Activated CD8-positive, alpha-beta T cell treated with anti-CD3 and anti-CD28 coated beads for 36 hours (primary cell): ENCODE measurements at regions not wholly inside any gene's neighbourhood (a gene's known extent, or its start where the extent isn't known, plus 50 kb on each side); places are given as distances from the start of the nearest gene placed in this dataset.
"Not testable (repeated sequence)": the region's sequence is repeated elsewhere in the genome, so short reads cannot be mapped to it uniquely, and the experiment has no call there.

ENCODE experiments used
- ATAC-seq: fragments of 200-7000 bp; cut with Tn5 transposase; one replicate; pipeline ENCODE4 v1.10.0; 2021; ENCODE audit warnings: mild to moderate bottlenecking, moderate library complexity
- CTCF ChIA-PET: fragments of 350-600 bp; sonication (Branson Sonifier 250); formaldehyde crosslinking; loops from one replicate; lab custom pipeline; 2021; ENCODE audit warnings: antibody characterized with exemption; lab: Charles Lee
- POLR2A ChIA-PET: fragments of 350-600 bp; sonication (Branson Sonifier 250); formaldehyde crosslinking; loops from one replicate; lab custom pipeline; 2021; ENCODE audit warnings: antibody characterized with exemption; lab: Charles Lee
- DNase-seq: peaks from one replicate; pipeline ENCODE4 v3.0.0-alpha.2; 2020
- H3K27ac Mint-ChIP-seq: one replicate; pipeline ENCODE4 v1.8.0; 2021; ENCODE audit warnings: mild to moderate bottlenecking, mixed read lengths
- H3K27me3 Mint-ChIP-seq: one replicate; pipeline ENCODE4 v1.8.0; 2021; ENCODE audit warnings: mixed read lengths
- H3K36me3 Mint-ChIP-seq: one replicate; pipeline ENCODE4 v1.8.0; 2021; ENCODE audit warnings: low read depth, mixed read lengths
- H3K4me1 Mint-ChIP-seq: one replicate; pipeline ENCODE4 v1.8.0; 2021; ENCODE audit warnings: low read depth, mixed read lengths
- H3K4me3 Mint-ChIP-seq: one replicate; pipeline ENCODE4 v1.8.0; 2021; ENCODE audit warnings: mild to moderate bottlenecking, moderate library complexity, mixed read lengths
- H3K9me3 Mint-ChIP-seq: one replicate; pipeline ENCODE4 v1.8.0; 2021; ENCODE audit warnings: mixed read lengths
- CTCF ChIP-seq: fragments of 200-600 bp; IDR thresholded peaks from one replicate; pipeline ENCODE4 v1.8.0; 2022; ENCODE audit warnings: antibody characterized with exemption, mild to moderate bottlenecking
- intact Hi-C: fragments of 100-400 bp; cut with micrococcal nuclease; formaldehyde crosslinking; loops from one replicate; pipeline ENCODE4 v1.10.0; 2022

- H3K9me3 Mint-ChIP-seq = no peaks in the 10 kb centered on the region
- no peaks in the 10 kb centered on the region for H3K4me1 Mint-ChIP-seq
- ATAC-seq (no peak), DNase-seq (no peak)
- no peak overlapping the region for H3K27ac Mint-ChIP-seq
- ChIA-PET CTCF (no interaction called here), POLR2A (no interaction called here)
- no peak overlapping the region for H3K4me3 Mint-ChIP-seq
- H3K27me3 Mint-ChIP-seq = peaks cover 3% of the 10 kb centered on the region
- H3K36me3 Mint-ChIP-seq = no peaks in the 10 kb centered on the region
- intact Hi-C loops = no loop called here
- no peak for TF ChIP-seq CTCF
Observed at GRCh38 chr2:31802711-31803110, 208.1 kb downstream of the MEMO1 start.

GRCh38 chr2:31799282-31799681 lies 211.5 kb downstream of the MEMO1 start:
- H3K27me3 Mint-ChIP-seq, H3K4me3 Mint-ChIP-seq, H3K4me1 Mint-ChIP-seq, H3K36me3 Mint-ChIP-seq, intact Hi-C loops, CTCF ChIA-PET, ATAC-seq, DNase-seq, H3K27ac Mint-ChIP-seq, H3K9me3 Mint-ChIP-seq, POLR2A ChIA-PET: not testable (repeated sequence)

DNA sequence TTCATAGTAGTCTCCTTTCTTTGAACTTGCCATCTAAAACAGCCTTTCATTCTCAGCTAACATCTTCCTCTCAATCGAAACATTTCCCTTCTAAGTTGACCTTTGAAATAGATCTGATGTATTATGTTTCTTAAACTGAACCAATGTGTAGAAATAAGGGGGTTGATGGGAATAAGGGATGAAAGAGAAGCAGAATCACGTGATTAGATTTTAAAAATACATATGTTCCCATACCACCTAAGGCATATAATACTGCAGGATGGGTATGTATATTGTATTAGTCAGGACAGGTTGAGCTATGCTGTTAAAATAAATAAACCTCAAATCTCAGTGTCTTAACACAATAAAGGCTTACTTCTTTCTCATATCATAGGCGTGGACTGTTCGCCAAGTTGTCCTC lies 207.5 kb upstream of the SRD5A2 start:
- H3K27ac Mint-ChIP-seq = no peak overlapping the region
- ATAC-seq (no peak), DNase-seq (no peak)
- no peak overlapping the region for H3K4me3 Mint-ChIP-seq
- TF ChIP-seq CTCF = no peak
- no peaks in the 10 kb centered on the region for H3K9me3 Mint-ChIP-seq
- POLR2A ChIA-PET = interaction anchor here (0.5 kb wide), 1 partner anchor 40 kb away, joined by 3 read pairs; no protein-coding TSS in a partner anchor
- H3K27me3 Mint-ChIP-seq = peaks cover 6% of the 10 kb centered on the region
- intact Hi-C loops = no loop called here
- H3K4me1 Mint-ChIP-seq = no peaks in the 10 kb centered on the region
- H3K36me3 Mint-ChIP-seq = no peaks in the 10 kb centered on the region
- CTCF ChIA-PET = no interaction called here

DNA sequence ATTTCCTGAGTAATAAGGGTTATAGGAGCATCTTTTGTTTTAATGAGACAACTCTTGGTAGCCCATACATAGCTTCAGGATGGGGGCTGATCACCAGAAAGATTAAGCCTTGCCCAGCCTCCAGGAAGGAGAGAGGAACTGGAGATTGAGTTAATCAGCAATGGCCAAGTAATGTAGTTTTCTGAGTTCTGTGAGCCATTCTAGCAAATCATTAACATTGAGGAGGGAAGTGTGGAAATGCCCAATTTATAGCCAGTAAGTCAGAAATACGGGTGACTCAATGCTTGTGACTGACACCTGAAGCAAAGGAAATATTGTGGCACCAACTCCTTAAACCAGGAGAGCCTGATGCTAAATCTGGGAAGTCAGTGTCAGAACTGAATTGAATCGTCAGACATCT lies 205.1 kb upstream of the SRD5A2 start:
- H3K9me3 Mint-ChIP-seq = peaks cover 2% of the 10 kb centered on the region
- H3K27ac Mint-ChIP-seq = no peak overlapping the region
- POLR2A ChIA-PET = no interaction called here
- DNase-seq = no peak
- H3K27me3 Mint-ChIP-seq = peaks cover 7% of the 10 kb centered on the region
- CTCF ChIA-PET = no interaction called here
- intact Hi-C loops = no loop called here
- H3K36me3 Mint-ChIP-seq = no peaks in the 10 kb centered on the region
- no peak for ATAC-seq
- H3K4me3 Mint-ChIP-seq = no peak overlapping the region
- TF ChIP-seq CTCF = no peak
- H3K4me1 Mint-ChIP-seq = no peaks in the 10 kb centered on the region

- TF ChIP-seq CTCF = no peak
- Mint-ChIP-seq H3K27ac (no peak overlapping the region), H3K36me3 (no peaks in the 10 kb centered on the region), H3K4me3 (no peak overlapping the region), H3K9me3 (peaks cover 6% of the 10 kb centered on the region), H3K27me3 (peaks cover 7% of the 10 kb centered on the region), H3K4me1 (no peaks in the 10 kb centered on the region)
- DNase-seq (no peak), ATAC-seq (no peak)
- intact Hi-C loops = no loop called here
- ChIA-PET CTCF (no interaction called here), POLR2A (no interaction called here)
Observed at GRCh38 chr2:31784868-31785267, 204.1 kb upstream of the SRD5A2 start.

- ATAC-seq, H3K4me3 Mint-ChIP-seq, H3K27ac Mint-ChIP-seq, CTCF ChIA-PET, intact Hi-C loops, POLR2A ChIA-PET, DNase-seq, H3K27me3 Mint-ChIP-seq, H3K4me1 Mint-ChIP-seq, H3K36me3 Mint-ChIP-seq, H3K9me3 Mint-ChIP-seq: not testable (repeated sequence)
Observed at GRCh38 chr2:31783446-31784091, 202.8 kb upstream of the SRD5A2 start.
